Heart left ventricle (tissue), 13 donors: ENCODE measurements at regions not wholly inside any gene's neighbourhood (a gene's known extent, or its start where the extent isn't known, plus 50 kb on each side); places are given as distances from the start of the nearest gene placed in this dataset.

Source experiments
- POLR2A ChIP-seq, 2 donors: fragments of 450-650 bp; IDR thresholded peaks; one replicate each; pipeline ENCODE4 v1.6.1; 2017; ENCODE audit warnings: antibody characterized with exemption in 2 of 2, mild to moderate bottlenecking in 2 of 2, moderate library complexity in 2 of 2
- TF ChIP-seq, protein P1 (sequence below), 12 donors: fragments of 200-600 bp; sonication (generic) in 4 of 12; IDR thresholded peaks; one replicate each; pipeline versions ENCODE4 v1.5.0 to v1.8.0; 2018 to 2022; ENCODE audit warnings: antibody characterized with exemption in 12 of 12, mild to moderate bottlenecking in 5 of 12
- donor health status: ischemic (EF 13 %, LVEDD 7.1; RV severe dilation, severe dysfunction).
- donor health status: DM: no; HTN: yes; CAD: no.
- donor health status: DM: no; HTN: no; CAD: no.
- donor health status: ischemic (EF 25% LVEDD 6.9; RV normal size, moderate dysfunction).
- donor health status: ischemic (EF 25% LVEDD 5.7; RV mildly dilated, moderate dysfunction).
- donor health status: ischemic (EF 35%, LVEDD 5.7; RV mildly dilated, moderate dysfunction).
- donor health status: nonischemic (EF 11% LVEDD 7.7; RV severe dilation, severe dysfunction).
- donor health status: DM: yes; HTN: yes; CAD: no.
- donor health status: PGD.
- donor health status: ischemic (EF 29% LVEDD 5.4; RV normal size, mild dysfunction).
- donor health status: nonischemic (EF 23%, LVEDD 6.1; RV moderate dilation, normal function).

DNA sequence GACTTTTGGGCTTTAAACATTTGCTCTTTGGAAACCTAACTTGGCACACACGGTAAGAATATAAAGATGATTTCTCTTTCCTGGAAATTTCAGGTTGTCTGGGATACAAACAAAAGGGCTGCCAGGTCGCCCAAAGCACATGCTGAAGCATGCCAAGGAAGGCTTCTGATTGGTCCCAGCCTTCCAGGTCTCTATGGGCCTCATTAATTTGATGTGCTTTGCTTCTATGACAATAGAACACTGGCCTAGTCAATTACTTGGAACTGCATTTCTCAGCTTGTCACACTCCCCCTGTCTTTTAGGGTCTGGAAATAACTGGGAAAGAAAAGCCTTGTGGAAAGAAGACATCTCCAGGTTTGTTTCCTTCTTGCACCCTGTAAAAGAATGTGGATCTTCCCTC lies 228.9 kb downstream of the ADCYAP1 start:
- TF ChIP-seq, protein P1, sequence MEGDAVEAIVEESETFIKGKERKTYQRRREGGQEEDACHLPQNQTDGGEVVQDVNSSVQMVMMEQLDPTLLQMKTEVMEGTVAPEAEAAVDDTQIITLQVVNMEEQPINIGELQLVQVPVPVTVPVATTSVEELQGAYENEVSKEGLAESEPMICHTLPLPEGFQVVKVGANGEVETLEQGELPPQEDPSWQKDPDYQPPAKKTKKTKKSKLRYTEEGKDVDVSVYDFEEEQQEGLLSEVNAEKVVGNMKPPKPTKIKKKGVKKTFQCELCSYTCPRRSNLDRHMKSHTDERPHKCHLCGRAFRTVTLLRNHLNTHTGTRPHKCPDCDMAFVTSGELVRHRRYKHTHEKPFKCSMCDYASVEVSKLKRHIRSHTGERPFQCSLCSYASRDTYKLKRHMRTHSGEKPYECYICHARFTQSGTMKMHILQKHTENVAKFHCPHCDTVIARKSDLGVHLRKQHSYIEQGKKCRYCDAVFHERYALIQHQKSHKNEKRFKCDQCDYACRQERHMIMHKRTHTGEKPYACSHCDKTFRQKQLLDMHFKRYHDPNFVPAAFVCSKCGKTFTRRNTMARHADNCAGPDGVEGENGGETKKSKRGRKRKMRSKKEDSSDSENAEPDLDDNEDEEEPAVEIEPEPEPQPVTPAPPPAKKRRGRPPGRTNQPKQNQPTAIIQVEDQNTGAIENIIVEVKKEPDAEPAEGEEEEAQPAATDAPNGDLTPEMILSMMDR (IDR thresholded peaks at IDR 0.05) = no peak
- TF ChIP-seq POLR2A (IDR thresholded peaks at IDR 0.05) = no peak
